ENCODE measurements at regions not wholly inside any gene's neighbourhood (a gene's known extent, or its start where the extent isn't known, plus 50 kb on each side); places are given as distances from the start of the nearest gene placed in this dataset.

- Histone ChIP-seq H3K4me3 (ENCODE audit: insufficient read depth in 1 of 2, low read depth in 1 of 2, low read length in 2 of 2) (no peak overlapping the region), H4K8ac (ENCODE audit: low read length) (no peak overlapping the region), H4K91ac (ENCODE audit: low read length) (no peak overlapping the region), H3K18ac (ENCODE audit: low read depth in 1 of 2, low read length in 2 of 2) (no peak overlapping the region), H3K4me2 (ENCODE audit: low read length, poor library complexity, severe bottlenecking) (no peak overlapping the region), H3K36me3 (ENCODE audit: control insufficient read depth in 1 of 2, insufficient read depth in 2 of 2, low read depth in 1 of 2, low read length in 2 of 2) (no peaks in the 10 kb centered on the region), H2BK15ac (ENCODE audit: low read depth, poor library complexity, severe bottlenecking) (no peak overlapping the region), H3K27ac (ENCODE audit: low read length, poor library complexity, severe bottlenecking) (no peak overlapping the region), H2AK5ac (ENCODE audit: low read length, severe bottlenecking) (no peak overlapping the region), H3K27me3 (ENCODE audit: control insufficient read depth in 1 of 2, insufficient read depth in 1 of 2, low read length in 2 of 2) (peaks cover 0 to 40% of the 10 kb centered on the region in 2 experiments), H2AFZ (ENCODE audit: low read depth, low read length) (no peak overlapping the region), H3K9me3 (ENCODE audit: control insufficient read depth, low read length) (no peaks in the 10 kb centered on the region), H2BK5ac (ENCODE audit: low read depth, low read length, poor library complexity, severe bottlenecking) (no peak overlapping the region), H3K9ac (ENCODE audit: low read length) (no peak overlapping the region), H3K14ac (ENCODE audit: low read length in 2 of 2) (no peak overlapping the region), H3K4ac (ENCODE audit: low read depth in 1 of 2, low read length in 2 of 2) (no peak overlapping the region), H2BK120ac (ENCODE audit: low read depth, low read length) (no peak overlapping the region), H3K4me1 (ENCODE audit: control insufficient read depth, insufficient read depth, low read depth, low read length) (no peaks in the 10 kb centered on the region), H2BK12ac (ENCODE audit: low read length in 2 of 2) (no peak overlapping the region), H3K23ac (ENCODE audit: low read length in 2 of 2) (no peak overlapping the region), H3K79me1 (replicated peaks; ENCODE audit: low read length, poor library complexity, severe bottlenecking) (no peaks in the 10 kb centered on the region)
- no peak for DNase-seq
- no CpG with 5 or more reads among the region's 3 CpGs for WGBS
These were observed 138.3 kb upstream of the IL1RAPL2 start for GRCh38 chrX:104427693-104428092.

- H3K4ac ChIP-seq (ENCODE audit: low read depth in 1 of 2, low read length in 2 of 2): no peak overlapping the region
- H3K27me3 ChIP-seq (ENCODE audit: control insufficient read depth in 1 of 2, insufficient read depth in 1 of 2, low read length in 2 of 2): peaks cover 0 to 45% of the 10 kb centered on the region in 2 experiments
- H3K18ac ChIP-seq (ENCODE audit: low read depth in 1 of 2, low read length in 2 of 2): no peak overlapping the region
- no peak overlapping the region for H3K27ac ChIP-seq (ENCODE audit: low read length, poor library complexity, severe bottlenecking)
- H2BK120ac ChIP-seq (ENCODE audit: low read depth, low read length): no peak overlapping the region
- H2AFZ ChIP-seq (ENCODE audit: low read depth, low read length): no peak overlapping the region
- DNase-seq: no peak
- no peak overlapping the region for H2BK15ac ChIP-seq (ENCODE audit: low read depth, poor library complexity, severe bottlenecking)
- no peak overlapping the region for H2AK5ac ChIP-seq (ENCODE audit: low read length, severe bottlenecking)
- no peaks in the 10 kb centered on the region for H3K9me3 ChIP-seq (ENCODE audit: control insufficient read depth, low read length)
- no peak overlapping the region for H3K4me2 ChIP-seq (ENCODE audit: low read length, poor library complexity, severe bottlenecking)
- no peaks in the 10 kb centered on the region for H3K36me3 ChIP-seq (ENCODE audit: control insufficient read depth in 1 of 2, insufficient read depth in 2 of 2, low read depth in 1 of 2, low read length in 2 of 2)
- H3K9ac ChIP-seq (ENCODE audit: low read length): no peak overlapping the region
- no peaks in the 10 kb centered on the region for H3K79me1 ChIP-seq (replicated peaks; ENCODE audit: low read length, poor library complexity, severe bottlenecking)
- H3K23ac ChIP-seq (ENCODE audit: low read length in 2 of 2): no peak overlapping the region
- H3K4me1 ChIP-seq (ENCODE audit: control insufficient read depth, insufficient read depth, low read depth, low read length): no peaks in the 10 kb centered on the region
- no peak overlapping the region for H3K4me3 ChIP-seq (ENCODE audit: insufficient read depth in 1 of 2, low read depth in 1 of 2, low read length in 2 of 2)
- H4K91ac ChIP-seq (ENCODE audit: low read length): no peak overlapping the region
- H2BK5ac ChIP-seq (ENCODE audit: low read depth, low read length, poor library complexity, severe bottlenecking): no peak overlapping the region
- H4K8ac ChIP-seq (ENCODE audit: low read length): no peak overlapping the region
- 56% methylated on average over 5 of the region's 6 CpGs for WGBS
- no peak overlapping the region for H2BK12ac ChIP-seq (ENCODE audit: low read length in 2 of 2)
- no peak overlapping the region for H3K14ac ChIP-seq (ENCODE audit: low read length in 2 of 2)
These were observed 138.9 kb upstream of the IL1RAPL2 start for GRCh38 chrX:104427073-104427472.

GRCh38 chrX:104420907-104421306 lies 145.1 kb upstream of the IL1RAPL2 start:
- H2BK15ac ChIP-seq (ENCODE audit: low read depth, poor library complexity, severe bottlenecking): no peak overlapping the region
- H3K27ac ChIP-seq (ENCODE audit: low read length, poor library complexity, severe bottlenecking): no peak overlapping the region
- H3K9me3 ChIP-seq (ENCODE audit: control insufficient read depth, low read length): peaks cover 10% of the 10 kb centered on the region
- no peak overlapping the region for H2BK5ac ChIP-seq (ENCODE audit: low read depth, low read length, poor library complexity, severe bottlenecking)
- no peak overlapping the region for H3K4ac ChIP-seq (ENCODE audit: low read depth in 1 of 2, low read length in 2 of 2)
- H3K27me3 ChIP-seq (ENCODE audit: control insufficient read depth in 1 of 2, insufficient read depth in 1 of 2, low read length in 2 of 2): peaks cover 0 to 23% of the 10 kb centered on the region in 2 experiments
- no peak overlapping the region for H3K18ac ChIP-seq (ENCODE audit: low read depth in 1 of 2, low read length in 2 of 2)
- no peaks in the 10 kb centered on the region for H3K4me1 ChIP-seq (ENCODE audit: control insufficient read depth, insufficient read depth, low read depth, low read length)
- 0% methylated on average over 1 of the region's 4 CpGs for WGBS
- no peak overlapping the region for H3K4me3 ChIP-seq (ENCODE audit: insufficient read depth in 1 of 2, low read depth in 1 of 2, low read length in 2 of 2)
- H2AFZ ChIP-seq (ENCODE audit: low read depth, low read length): no peak overlapping the region
- H3K14ac ChIP-seq (ENCODE audit: low read length in 2 of 2): no peak overlapping the region
- no peak overlapping the region for H3K4me2 ChIP-seq (ENCODE audit: low read length, poor library complexity, severe bottlenecking)
- no peak overlapping the region for H2BK120ac ChIP-seq (ENCODE audit: low read depth, low read length)
- no peak overlapping the region for H3K9ac ChIP-seq (ENCODE audit: low read length)
- H2AK5ac ChIP-seq (ENCODE audit: low read length, severe bottlenecking): no peak overlapping the region
- no peak overlapping the region for H4K91ac ChIP-seq (ENCODE audit: low read length)
- no peaks in the 10 kb centered on the region for H3K79me1 ChIP-seq (replicated peaks; ENCODE audit: low read length, poor library complexity, severe bottlenecking)
- no peak overlapping the region for H4K8ac ChIP-seq (ENCODE audit: low read length)
- DNase-seq: no peak
- H3K23ac ChIP-seq (ENCODE audit: low read length in 2 of 2): no peak overlapping the region
- H3K36me3 ChIP-seq (ENCODE audit: control insufficient read depth in 1 of 2, insufficient read depth in 2 of 2, low read depth in 1 of 2, low read length in 2 of 2): no peaks in the 10 kb centered on the region
- no peak overlapping the region for H2BK12ac ChIP-seq (ENCODE audit: low read length in 2 of 2)

- no peak overlapping the region for H3K18ac ChIP-seq (ENCODE audit: low read depth in 1 of 2, low read length in 2 of 2)
- H3K14ac ChIP-seq (ENCODE audit: low read length in 2 of 2): no peak overlapping the region
- H3K4me2 ChIP-seq (ENCODE audit: low read length, poor library complexity, severe bottlenecking): no peak overlapping the region
- H2BK120ac ChIP-seq (ENCODE audit: low read depth, low read length): no peak overlapping the region
- H2AK5ac ChIP-seq (ENCODE audit: low read length, severe bottlenecking): no peak overlapping the region
- H2AFZ ChIP-seq (ENCODE audit: low read depth, low read length): no peak overlapping the region
- no peaks in the 10 kb centered on the region for H3K79me1 ChIP-seq (replicated peaks; ENCODE audit: low read length, poor library complexity, severe bottlenecking)
- H3K27ac ChIP-seq (ENCODE audit: low read length, poor library complexity, severe bottlenecking): no peak overlapping the region
- H3K9ac ChIP-seq (ENCODE audit: low read length): no peak overlapping the region
- H3K4ac ChIP-seq (ENCODE audit: low read depth in 1 of 2, low read length in 2 of 2): no peak overlapping the region
- H4K8ac ChIP-seq (ENCODE audit: low read length): no peak overlapping the region
- no CpG with 5 or more reads among the region's 2 CpGs for WGBS
- no peaks in the 10 kb centered on the region for H3K36me3 ChIP-seq (ENCODE audit: control insufficient read depth in 1 of 2, insufficient read depth in 2 of 2, low read depth in 1 of 2, low read length in 2 of 2)
- H3K23ac ChIP-seq (ENCODE audit: low read length in 2 of 2): no peak overlapping the region
- no peak overlapping the region for H2BK12ac ChIP-seq (ENCODE audit: low read length in 2 of 2)
- no peaks in the 10 kb centered on the region for H3K4me1 ChIP-seq (ENCODE audit: control insufficient read depth, insufficient read depth, low read depth, low read length)
- no peak overlapping the region for H3K4me3 ChIP-seq (ENCODE audit: insufficient read depth in 1 of 2, low read depth in 1 of 2, low read length in 2 of 2)
- H4K91ac ChIP-seq (ENCODE audit: low read length): no peak overlapping the region
- no peak overlapping the region for H2BK15ac ChIP-seq (ENCODE audit: low read depth, poor library complexity, severe bottlenecking)
- DNase-seq: no peak
- H3K27me3 ChIP-seq (ENCODE audit: control insufficient read depth in 1 of 2, insufficient read depth in 1 of 2, low read length in 2 of 2): peaks cover 0 to 13% of the 10 kb centered on the region in 2 experiments
- H3K9me3 ChIP-seq (ENCODE audit: control insufficient read depth, low read length): peaks cover 10% of the 10 kb centered on the region
- H2BK5ac ChIP-seq (ENCODE audit: low read depth, low read length, poor library complexity, severe bottlenecking): no peak overlapping the region
These were observed 146.1 kb upstream of the IL1RAPL2 start for GRCh38 chrX:104419926-104420325.

Data from mesenchymal stem cell (in vitro differentiated cells and primary cell).